SK-N-MC (cell line): ENCODE measurements at regions not wholly inside any gene's neighbourhood (a gene's known extent, or its start where the extent isn't known, plus 50 kb on each side); places are given as distances from the start of the nearest gene placed in this dataset.

Source experiments
- EZH2 ChIP-seq: fragments of 200-600 bp; sonication (generic); IDR thresholded peaks from one replicate; pipeline ENCODE4 v1.6.1; 2017; ENCODE audit warnings: antibody characterized with exemption
- POLR2AphosphoS5 ChIP-seq: IDR thresholded peaks from 2 replicates; pipeline ENCODE4 v1.6.1; 2012; ENCODE audit warnings: mild to moderate bottlenecking, low read depth, low read length, borderline replicate concordance

DNA sequence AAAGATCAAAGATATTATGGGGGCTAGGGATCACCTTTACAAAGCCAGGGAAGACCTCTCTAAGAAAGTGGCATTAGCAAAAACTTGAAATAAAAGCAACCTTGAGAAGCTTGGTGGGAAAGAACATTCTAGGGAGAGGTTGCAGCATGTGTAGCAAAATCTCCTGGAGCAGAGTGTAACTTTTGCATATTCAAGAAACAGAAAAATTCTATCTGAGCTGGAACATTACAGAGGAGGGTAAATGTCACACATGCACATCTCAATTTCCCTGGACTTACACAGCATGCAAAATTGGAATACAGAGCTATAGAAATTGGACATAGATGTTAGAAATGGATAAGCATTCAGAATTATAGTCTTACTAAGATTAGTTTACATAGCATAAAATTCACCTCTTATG, 510.0 kb downstream of the CETN3 start:
- TF ChIP-seq POLR2AphosphoS5, result no peak
- no peak for TF ChIP-seq EZH2
